ENCODE measurements at regions not wholly inside any gene's neighbourhood (a gene's known extent, or its start where the extent isn't known, plus 50 kb on each side); places are given as distances from the start of the nearest gene placed in this dataset.
A peak's percentile ranks its signal among the peaks of the same experiment; 100 is the strongest.

- intact Hi-C loops (cut with DNase I) = loop anchor here (10.0 kb wide), 1 partner anchor 878 kb away; no protein-coding TSS in a partner anchor
- no peak for DNase-seq (ENCODE audit: extremely low spot score in 2 of 2)
- Histone ChIP-seq H3K36me3 (no peaks in the 10 kb centered on the region), H3K4me1 (no peaks in the 10 kb centered on the region), H3K9me3 (no peaks in the 10 kb centered on the region), H3K27ac (no peak overlapping the region), H3K27me3 (no peaks in the 10 kb centered on the region), H3K4me3 (no peak overlapping the region)
- TF ChIP-seq CTCF (IDR thresholded peaks at IDR 0.05) (no peak), POLR2AphosphoS5 (IDR thresholded peaks at IDR 0.05; ENCODE audit: insufficient read depth in 1 of 2, low read depth in 1 of 2) (no peak), POLR2A (IDR thresholded peaks at IDR 0.05) (no peak)
Measured at GRCh38 chr20:53692465-53693067, 98.9 kb upstream of the ZNF217 start.

- H3K9me3 ChIP-seq = no peaks in the 10 kb centered on the region
- H3K4me1 ChIP-seq = no peaks in the 10 kb centered on the region
- no peaks in the 10 kb centered on the region for H3K27me3 ChIP-seq
- no peaks in the 10 kb centered on the region for H3K36me3 ChIP-seq
- no peak overlapping the region for H3K4me3 ChIP-seq
- TF ChIP-seq POLR2A (IDR thresholded peaks at IDR 0.05) (no peak), POLR2AphosphoS5 (IDR thresholded peaks at IDR 0.05; ENCODE audit: insufficient read depth in 1 of 2, low read depth in 1 of 2) (no peak), CTCF (IDR thresholded peaks at IDR 0.05) (no peak)
- DNase-seq (ENCODE audit: extremely low spot score in 2 of 2) = no peak
- intact Hi-C loops (cut with DNase I) = loop anchor here (10.0 kb wide), 1 partner anchor 877 kb away; no protein-coding TSS in a partner anchor
- no peak overlapping the region for H3K27ac ChIP-seq
Measured at GRCh38 chr20:53691811-53692192, 98.2 kb upstream of the ZNF217 start.

- H3K4me1 ChIP-seq = no peaks in the 10 kb centered on the region
- no peaks in the 10 kb centered on the region for H3K9me3 ChIP-seq
- intact Hi-C loops (cut with DNase I) = loop anchor here (10.0 kb wide), 1 partner anchor 876 kb away; no protein-coding TSS in a partner anchor
- DNase-seq (ENCODE audit: extremely low spot score in 2 of 2) = no peak
- H3K27me3 ChIP-seq = no peaks in the 10 kb centered on the region
- TF ChIP-seq CTCF (IDR thresholded peaks at IDR 0.05) (no peak), POLR2AphosphoS5 (IDR thresholded peaks at IDR 0.05; ENCODE audit: insufficient read depth in 1 of 2, low read depth in 1 of 2) (peak in 1 of 2 donors; percentile 65)
- no peaks in the 10 kb centered on the region for H3K36me3 ChIP-seq
- no peak overlapping the region for H3K4me3 ChIP-seq
- H3K27ac ChIP-seq = no peak overlapping the region
Measured at GRCh38 chr20:53691060-53691810, 97.6 kb upstream of the ZNF217 start.

GRCh38 chr20:53688085-53688484 lies 94.4 kb upstream of the ZNF217 start:
- no peaks in the 10 kb centered on the region for H3K36me3 ChIP-seq
- intact Hi-C loops (cut with DNase I) = no loop called here
- no peak overlapping the region for H3K27ac ChIP-seq
- H3K9me3 ChIP-seq = no peaks in the 10 kb centered on the region
- no peak for DNase-seq (ENCODE audit: extremely low spot score in 2 of 2)
- no peaks in the 10 kb centered on the region for H3K4me1 ChIP-seq
- H3K27me3 ChIP-seq = no peaks in the 10 kb centered on the region
- TF ChIP-seq CTCF (IDR thresholded peaks at IDR 0.05) (no peak), POLR2A (IDR thresholded peaks at IDR 0.05) (no peak), POLR2AphosphoS5 (IDR thresholded peaks at IDR 0.05; ENCODE audit: insufficient read depth in 1 of 2, low read depth in 1 of 2) (no peak)
- no peak overlapping the region for H3K4me3 ChIP-seq

GRCh38 chr20:53685070-53685595 lies 91.5 kb upstream of the ZNF217 start:
- no peaks in the 10 kb centered on the region for H3K27me3 ChIP-seq
- no peak for TF ChIP-seq CTCF (IDR thresholded peaks at IDR 0.05)
- no peak for TF ChIP-seq POLR2AphosphoS5 (IDR thresholded peaks at IDR 0.05; ENCODE audit: insufficient read depth in 1 of 2, low read depth in 1 of 2)

More at GRCh38 chr20:53685070-53685595, 91.5 kb upstream of the ZNF217 start:
- Histone ChIP-seq H3K4me1 (no peaks in the 10 kb centered on the region), H3K27ac (no peak overlapping the region), H3K9me3 (no peaks in the 10 kb centered on the region), H3K4me3 (no peak overlapping the region), H3K36me3 (no peaks in the 10 kb centered on the region)
- DNase-seq (ENCODE audit: extremely low spot score in 2 of 2) = no peak
- intact Hi-C loops (cut with DNase I) = no loop called here

Data from vagina (tissue), 2 donors.